Activated naive CD4-positive, alpha-beta T cell treated with anti-CD3 and anti-CD28 coated beads for 36 hours (primary cell): ENCODE measurements at regions not wholly inside any gene's neighbourhood (a gene's known extent, or its start where the extent isn't known, plus 50 kb on each side); places are given as distances from the start of the nearest gene placed in this dataset.

ENCODE experiments used
- CTCF ChIA-PET: fragments of 350-600 bp; sonication (Branson Sonifier 250); formaldehyde crosslinking; loops from one replicate; lab custom pipeline; 2021; ENCODE audit warnings: antibody characterized with exemption; lab: Charles Lee
- DNase-seq: peaks from one replicate; pipeline ENCODE4 v3.0.0-alpha.2; 2020
- H3K27ac Mint-ChIP-seq: one replicate; pipeline ENCODE4 v1.8.0; 2021; ENCODE audit warnings: mild to moderate bottlenecking, mixed read lengths
- H3K27me3 Mint-ChIP-seq: one replicate; pipeline ENCODE4 v1.8.0; 2021; ENCODE audit warnings: low read depth, mixed read lengths
- H3K36me3 Mint-ChIP-seq: one replicate; pipeline ENCODE4 v1.8.0; 2021; ENCODE audit warnings: low read depth, mixed read lengths
- H3K4me1 Mint-ChIP-seq: one replicate; pipeline ENCODE4 v1.8.0; 2021; ENCODE audit warnings: low read depth, mixed read lengths
- H3K4me3 Mint-ChIP-seq: one replicate; pipeline ENCODE4 v1.8.0; 2021; ENCODE audit warnings: mild to moderate bottlenecking, moderate library complexity, mixed read lengths
- H3K9me3 Mint-ChIP-seq: one replicate; pipeline ENCODE4 v1.8.0; 2021; ENCODE audit warnings: mixed read lengths
- intact Hi-C: fragments of 100-400 bp; cut with micrococcal nuclease; formaldehyde crosslinking; loops from one replicate; pipeline ENCODE4 v1.15.1; 2023

- CTCF ChIA-PET: no interaction called here
- intact Hi-C loops: no loop called here
- H3K4me3 Mint-ChIP-seq: no peak overlapping the region
- H3K9me3 Mint-ChIP-seq: peaks cover 9% of the 10 kb centered on the region
- no peak for DNase-seq
- no peak overlapping the region for H3K27ac Mint-ChIP-seq
- H3K36me3 Mint-ChIP-seq: no peaks in the 10 kb centered on the region
- H3K4me1 Mint-ChIP-seq: no peaks in the 10 kb centered on the region
- H3K27me3 Mint-ChIP-seq: no peaks in the 10 kb centered on the region
These were observed 155.7 kb upstream of the RIOK2 start for GRCh38 chr5:97338729-97339128.

- Mint-ChIP-seq H3K9me3 (peaks cover 27% of the 10 kb centered on the region), H3K36me3 (no peaks in the 10 kb centered on the region), H3K27ac (no peak overlapping the region), H3K4me3 (no peak overlapping the region), H3K4me1 (no peaks in the 10 kb centered on the region), H3K27me3 (no peaks in the 10 kb centered on the region)
- CTCF ChIA-PET: interaction anchor here (0.7 kb wide), 1 partner anchor 1430 kb away, joined by 3 read pairs; no protein-coding TSS in a partner anchor
- DNase-seq: no peak
- intact Hi-C loops: no loop called here
These were observed 172.7 kb upstream of the RIOK2 start for GRCh38 chr5:97355775-97356174.

- DNase-seq: no peak
- Mint-ChIP-seq H3K27ac (no peak overlapping the region), H3K36me3 (no peaks in the 10 kb centered on the region), H3K27me3 (no peaks in the 10 kb centered on the region), H3K4me3 (no peak overlapping the region), H3K9me3 (peaks cover 7% of the 10 kb centered on the region), H3K4me1 (no peaks in the 10 kb centered on the region)
- intact Hi-C loops: no loop called here
- CTCF ChIA-PET: no interaction called here
These were observed 180.5 kb upstream of the RIOK2 start for GRCh38 chr5:97363577-97363976.

GRCh38 chr5:97364731-97365130 is 181.7 kb upstream of the RIOK2 start:
- peaks cover 7% of the 10 kb centered on the region for H3K9me3 Mint-ChIP-seq
- H3K4me3 Mint-ChIP-seq: no peak overlapping the region
- CTCF ChIA-PET: no interaction called here
- intact Hi-C loops: no loop called here
- H3K27ac Mint-ChIP-seq: no peak overlapping the region
- no peaks in the 10 kb centered on the region for H3K4me1 Mint-ChIP-seq
- no peaks in the 10 kb centered on the region for H3K36me3 Mint-ChIP-seq
- H3K27me3 Mint-ChIP-seq: no peaks in the 10 kb centered on the region
- no peak for DNase-seq

- intact Hi-C loops: no loop called here
- no peak for DNase-seq
- H3K27me3 Mint-ChIP-seq: no peaks in the 10 kb centered on the region
These were observed 182.3 kb upstream of the RIOK2 start for GRCh38 chr5:97365163-97365845.

GRCh38 chr5:97365918-97366317 is 182.9 kb upstream of the RIOK2 start:
- CTCF ChIA-PET: no interaction called here
- intact Hi-C loops: no loop called here
- Mint-ChIP-seq H3K9me3 (peaks cover 6% of the 10 kb centered on the region), H3K27me3 (no peaks in the 10 kb centered on the region), H3K27ac (no peak overlapping the region), H3K4me3 (no peak overlapping the region), H3K36me3 (no peaks in the 10 kb centered on the region), H3K4me1 (no peaks in the 10 kb centered on the region)
- no peak for DNase-seq

More at GRCh38 chr5:97365163-97365845, 182.3 kb upstream of the RIOK2 start:
- Mint-ChIP-seq H3K9me3 (peaks cover 8% of the 10 kb centered on the region), H3K4me1 (no peaks in the 10 kb centered on the region), H3K36me3 (no peaks in the 10 kb centered on the region), H3K4me3 (no peak overlapping the region), H3K27ac (no peak overlapping the region)
- CTCF ChIA-PET: no interaction called here

- peaks cover 3% of the 10 kb centered on the region for H3K9me3 Mint-ChIP-seq
- intact Hi-C loops: no loop called here
- no peak overlapping the region for H3K4me3 Mint-ChIP-seq
- no peak for DNase-seq
- no peaks in the 10 kb centered on the region for H3K4me1 Mint-ChIP-seq
- no peak overlapping the region for H3K27ac Mint-ChIP-seq
- H3K36me3 Mint-ChIP-seq: no peaks in the 10 kb centered on the region
- no peaks in the 10 kb centered on the region for H3K27me3 Mint-ChIP-seq
- CTCF ChIA-PET: no interaction called here
These were observed 192.9 kb upstream of the RIOK2 start for GRCh38 chr5:97375959-97376358.

- H3K36me3 Mint-ChIP-seq: no peaks in the 10 kb centered on the region
- H3K27me3 Mint-ChIP-seq: no peaks in the 10 kb centered on the region
- CTCF ChIA-PET: no interaction called here
- H3K27ac Mint-ChIP-seq: no peak overlapping the region
- H3K9me3 Mint-ChIP-seq: peaks cover 2% of the 10 kb centered on the region
- H3K4me3 Mint-ChIP-seq: no peak overlapping the region
- H3K4me1 Mint-ChIP-seq: no peaks in the 10 kb centered on the region
- intact Hi-C loops: no loop called here
- DNase-seq: no peak
These were observed 194.5 kb upstream of the RIOK2 start for GRCh38 chr5:97377582-97377981.

- no peaks in the 10 kb centered on the region for H3K27me3 Mint-ChIP-seq
- peaks cover 2% of the 10 kb centered on the region for H3K9me3 Mint-ChIP-seq
- no peak for DNase-seq
- CTCF ChIA-PET: no interaction called here
- intact Hi-C loops: no loop called here
- no peaks in the 10 kb centered on the region for H3K4me1 Mint-ChIP-seq
- no peaks in the 10 kb centered on the region for H3K36me3 Mint-ChIP-seq
- H3K4me3 Mint-ChIP-seq: no peak overlapping the region
- H3K27ac Mint-ChIP-seq: no peak overlapping the region
These were observed 200.9 kb upstream of the RIOK2 start for GRCh38 chr5:97383996-97384395.

GRCh38 chr5:97388794-97389193 is 205.7 kb upstream of the RIOK2 start:
- CTCF ChIA-PET: no interaction called here
- H3K36me3 Mint-ChIP-seq: no peaks in the 10 kb centered on the region
- no peaks in the 10 kb centered on the region for H3K9me3 Mint-ChIP-seq
- intact Hi-C loops: no loop called here
- H3K27ac Mint-ChIP-seq: no peak overlapping the region
- DNase-seq: no peak
- no peaks in the 10 kb centered on the region for H3K4me1 Mint-ChIP-seq
- no peaks in the 10 kb centered on the region for H3K27me3 Mint-ChIP-seq
- no peak overlapping the region for H3K4me3 Mint-ChIP-seq

- Mint-ChIP-seq H3K4me1 (no peaks in the 10 kb centered on the region), H3K27me3 (no peaks in the 10 kb centered on the region), H3K36me3 (no peaks in the 10 kb centered on the region), H3K9me3 (no peaks in the 10 kb centered on the region), H3K4me3 (no peak overlapping the region), H3K27ac (no peak overlapping the region)
- DNase-seq: no peak
- CTCF ChIA-PET: no interaction called here
- intact Hi-C loops: no loop called here
These were observed 217.5 kb upstream of the RIOK2 start for GRCh38 chr5:97400537-97400936.

GRCh38 chr5:97405941-97406340 is 222.9 kb upstream of the RIOK2 start:
- CTCF ChIA-PET: no interaction called here
- no peaks in the 10 kb centered on the region for H3K36me3 Mint-ChIP-seq
- H3K9me3 Mint-ChIP-seq: peaks cover 2% of the 10 kb centered on the region
- H3K27ac Mint-ChIP-seq: no peak overlapping the region
- intact Hi-C loops: no loop called here
- H3K27me3 Mint-ChIP-seq: no peaks in the 10 kb centered on the region
- H3K4me1 Mint-ChIP-seq: no peaks in the 10 kb centered on the region
- no peak for DNase-seq
- no peak overlapping the region for H3K4me3 Mint-ChIP-seq

- H3K27ac Mint-ChIP-seq: no peak overlapping the region
- peaks cover 2% of the 10 kb centered on the region for H3K9me3 Mint-ChIP-seq
- DNase-seq: no peak
- H3K36me3 Mint-ChIP-seq: no peaks in the 10 kb centered on the region
- no peaks in the 10 kb centered on the region for H3K27me3 Mint-ChIP-seq
- CTCF ChIA-PET: no interaction called here
- H3K4me3 Mint-ChIP-seq: no peak overlapping the region
- H3K4me1 Mint-ChIP-seq: no peaks in the 10 kb centered on the region
- intact Hi-C loops: no loop called here
These were observed 224.1 kb upstream of the RIOK2 start for GRCh38 chr5:97406946-97407676.
